GM18517 (cell line): ENCODE measurements at regions not wholly inside any gene's neighbourhood (a gene's known extent, or its start where the extent isn't known, plus 50 kb on each side); places are given as distances from the start of the nearest gene placed in this dataset.
"Not testable (repeated sequence)": the region's sequence is repeated elsewhere in the genome, so short reads cannot be mapped to it uniquely, and the experiment has no call there.

Experiments used
- ATAC-seq: cut with Tn5 transposase; IDR thresholded peaks from one replicate; pipeline ENCODE4 v1.9.1; 2021; ENCODE audit warnings: mild to moderate bottlenecking, moderate library complexity; ENCODE audit not compliant: unreplicated experiment

DNA sequence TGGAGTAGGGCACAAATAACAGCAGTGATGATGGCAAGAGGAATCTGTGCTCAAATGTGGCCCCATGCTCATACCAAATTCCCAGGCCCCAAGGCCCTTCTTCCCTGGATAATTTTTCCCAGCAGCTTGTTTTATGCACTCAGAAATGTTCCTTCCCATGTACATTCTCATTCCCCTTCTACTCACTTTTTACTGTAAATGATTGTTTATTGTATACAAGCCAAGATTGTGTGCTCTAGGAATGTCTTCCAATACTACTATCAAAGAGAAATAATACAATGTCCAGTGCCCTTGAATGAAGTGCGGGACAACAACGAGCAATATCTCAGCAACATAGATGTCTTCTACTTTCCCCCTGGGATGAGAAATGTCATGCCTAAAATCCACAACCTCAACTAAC, 201.6 kb downstream of the ICOS start:
- no peak for ATAC-seq

DNA sequence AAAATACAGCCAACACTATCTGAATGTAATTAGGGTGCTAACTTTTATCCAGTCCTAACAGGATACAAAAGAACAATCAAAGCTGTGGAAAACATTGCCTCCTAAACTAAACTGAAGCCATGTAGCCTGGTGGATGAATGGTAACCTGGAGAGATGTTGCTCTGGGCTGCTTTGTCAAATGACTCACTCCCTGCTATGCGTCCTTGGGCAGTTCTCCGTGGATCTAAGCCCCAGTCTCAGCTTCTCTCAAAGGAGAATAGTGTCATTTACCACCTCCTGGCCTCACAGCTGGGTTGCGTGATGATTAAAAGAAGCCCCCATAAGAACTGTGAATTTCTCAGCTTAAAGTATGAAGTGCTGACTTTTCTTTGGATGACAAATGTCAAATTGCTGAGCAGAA, 203.7 kb downstream of the ICOS start:
- ATAC-seq: no peak

DNA sequence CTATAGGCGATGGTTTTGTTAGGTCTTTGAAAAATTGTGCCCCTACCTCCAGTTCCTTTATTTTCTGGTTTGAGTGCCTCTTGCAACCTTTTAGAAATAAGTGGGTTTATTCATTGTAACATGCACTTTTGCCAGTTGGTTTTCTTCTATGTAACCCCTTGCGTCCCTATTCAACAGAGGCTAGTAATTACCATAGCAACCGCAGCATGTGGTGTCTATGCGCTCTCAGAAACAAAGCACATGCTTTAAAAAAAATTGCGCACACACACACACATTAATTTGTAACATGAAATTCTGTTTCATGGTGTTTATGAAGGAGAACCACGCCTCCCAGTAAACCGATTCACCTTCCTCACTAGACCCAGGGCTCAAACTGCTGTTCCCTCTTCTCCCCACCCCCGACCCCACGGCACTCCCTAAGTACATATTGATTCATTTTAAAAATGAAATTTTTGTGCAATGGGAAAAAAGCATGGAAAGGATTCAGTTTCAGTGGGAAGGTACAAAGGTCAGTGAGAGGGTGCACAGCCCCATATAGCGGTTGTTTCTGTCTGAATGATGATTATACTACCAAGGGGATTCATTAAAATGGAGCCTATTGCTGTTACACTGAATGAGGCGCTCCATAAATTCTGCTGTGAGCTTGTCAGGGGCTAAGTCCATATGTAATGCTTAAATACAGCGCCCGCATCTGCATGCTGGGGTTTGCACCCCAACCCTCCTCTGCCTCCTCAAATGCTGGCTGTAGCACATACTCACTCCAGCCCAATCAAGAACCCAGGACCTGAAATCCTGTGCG, 206.9 kb downstream of the ICOS start:
- no peak for ATAC-seq

DNA sequence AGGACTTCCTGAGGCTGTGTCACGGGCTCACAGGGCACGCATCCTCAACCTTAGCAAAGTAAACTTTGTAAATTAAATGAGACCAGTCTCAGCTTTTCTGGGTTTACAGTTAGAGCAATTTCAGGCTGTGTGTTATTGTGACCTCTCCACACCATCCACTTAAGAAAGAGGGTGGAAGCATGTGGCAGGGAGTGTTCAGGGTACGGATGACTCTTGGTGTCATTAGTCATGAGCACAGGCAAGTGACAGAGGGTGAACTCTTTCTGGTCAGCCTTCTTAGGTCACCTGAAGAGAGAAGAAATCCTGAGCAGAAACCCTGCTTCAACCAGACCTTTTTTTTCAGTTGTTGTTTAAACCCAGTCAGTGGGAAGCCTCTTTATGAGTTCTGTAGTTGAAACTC, 207.9 kb downstream of the ICOS start:
- no peak for ATAC-seq

DNA sequence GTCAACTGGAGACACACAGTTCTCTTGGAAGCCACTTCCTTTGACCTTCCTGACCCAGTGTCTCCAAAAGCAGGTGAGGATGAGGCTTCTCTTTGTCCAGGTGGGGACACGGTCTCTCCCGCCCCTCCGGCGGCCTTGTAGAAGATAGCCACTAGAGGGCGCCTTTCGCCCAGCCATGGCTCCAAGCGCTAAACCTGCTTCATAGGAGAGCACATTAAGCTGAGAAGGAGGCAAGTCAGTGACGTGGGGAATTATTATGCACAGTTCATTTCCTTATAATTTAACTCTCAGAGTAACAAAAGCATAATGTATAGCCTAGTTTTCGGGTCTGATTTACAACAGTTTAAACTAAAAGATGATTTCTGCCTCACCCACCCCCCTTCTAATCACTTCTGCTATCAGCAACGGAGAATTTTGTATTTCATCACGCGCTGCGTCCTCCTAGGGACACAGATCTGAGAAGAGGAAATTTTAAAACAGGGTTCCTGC, 208.7 kb downstream of the ICOS start:
- ATAC-seq: peak; percentile 81

DNA sequence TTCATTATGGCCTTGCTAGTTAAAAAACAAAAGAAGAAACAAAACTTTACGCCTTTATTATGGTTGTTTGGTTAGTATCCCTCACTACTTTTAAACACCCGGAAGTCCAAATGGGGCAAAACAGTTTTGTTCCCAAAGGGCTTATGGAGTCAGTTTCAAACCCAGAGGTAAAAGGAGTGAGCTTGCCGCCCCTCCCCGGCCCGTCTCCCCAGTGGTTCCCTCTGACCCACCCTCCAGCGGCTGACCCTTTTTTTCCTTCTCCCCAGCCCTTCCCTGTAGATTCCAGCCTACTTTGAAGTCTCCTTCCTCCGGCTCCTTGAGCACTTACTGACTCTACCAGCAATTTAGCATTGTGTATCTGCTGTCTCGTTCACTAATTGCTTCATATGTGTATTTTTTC, 209.2 kb downstream of the ICOS start:
- ATAC-seq: no peak

DNA sequence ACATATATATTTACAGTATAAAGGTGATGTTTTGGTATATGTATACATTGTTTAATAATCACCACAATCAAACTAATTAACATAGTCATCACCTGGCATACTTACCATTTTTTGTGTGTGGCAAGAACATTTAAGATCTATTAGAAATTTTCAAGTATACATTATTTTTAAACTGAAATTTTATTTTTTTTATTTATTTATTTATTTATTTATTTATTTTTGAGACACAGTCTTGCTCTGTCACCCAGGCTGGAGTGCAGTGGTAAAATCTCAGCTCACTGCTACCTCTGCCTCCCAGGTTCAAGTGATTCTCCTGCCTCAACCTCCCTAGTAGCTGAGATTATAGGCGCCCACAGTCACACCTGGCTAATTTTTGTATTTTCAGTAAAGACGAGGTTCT, 210.5 kb downstream of the ICOS start:
- not testable (repeated sequence) for ATAC-seq

DNA sequence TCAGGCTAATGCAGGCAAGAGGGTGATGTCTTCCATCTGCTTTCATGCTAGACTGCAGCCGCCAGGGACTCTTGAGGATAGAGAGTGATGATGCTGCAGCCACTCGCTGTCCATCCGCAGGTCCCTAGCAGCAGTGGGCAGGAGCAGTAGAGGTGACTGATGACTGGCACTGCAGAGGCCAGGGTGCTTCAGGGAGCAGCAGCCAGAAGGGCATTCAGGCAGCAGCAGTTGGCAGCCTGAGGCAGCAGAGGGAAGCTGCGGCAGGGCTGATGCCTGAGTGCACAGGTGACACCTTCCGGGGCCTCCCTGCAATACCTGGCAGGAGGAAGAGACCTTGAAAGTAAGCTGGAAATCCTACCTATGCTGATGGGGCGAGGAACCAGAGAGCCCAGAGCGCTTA, 214.2 kb downstream of the ICOS start:
- no peak for ATAC-seq

DNA sequence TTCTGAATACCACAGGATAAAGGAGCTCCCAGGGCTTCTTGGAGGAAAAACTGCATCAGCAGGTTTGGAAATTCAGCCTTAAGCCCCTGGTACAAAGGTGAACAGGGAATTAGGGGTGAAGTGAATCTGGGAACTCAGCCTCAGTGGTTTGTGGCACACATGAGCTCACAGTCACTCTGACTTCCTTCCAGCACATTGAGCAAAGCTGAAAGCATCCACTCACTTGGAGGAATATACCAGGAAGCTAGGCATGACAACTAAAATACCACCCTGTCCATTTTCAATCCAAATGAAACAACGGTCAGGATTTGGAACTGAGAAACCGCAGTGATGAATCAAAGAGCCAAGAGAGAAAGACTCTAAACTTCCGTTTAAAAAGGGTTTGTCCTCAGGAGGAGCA, 216.1 kb downstream of the ICOS start:
- no peak for ATAC-seq

DNA sequence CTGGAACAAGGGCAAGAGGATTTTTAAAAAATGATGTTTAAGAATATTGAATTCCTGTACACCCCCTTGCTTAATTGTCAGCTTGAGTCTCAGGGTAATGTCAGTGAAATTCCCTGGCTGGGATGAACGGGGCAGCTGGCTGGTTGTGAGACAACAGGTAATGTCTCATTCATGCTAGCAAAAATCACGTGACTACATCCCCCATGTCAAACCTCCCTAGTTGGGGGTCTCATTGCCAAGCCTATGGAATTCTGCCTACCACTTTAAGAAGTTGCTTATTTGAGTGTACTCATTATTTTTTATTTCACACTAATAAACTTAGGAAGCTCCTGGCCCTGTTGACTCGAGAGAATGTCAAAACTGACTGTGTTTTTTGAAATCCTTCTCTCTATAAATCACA, 218.3 kb downstream of the ICOS start:
- no peak for ATAC-seq

DNA sequence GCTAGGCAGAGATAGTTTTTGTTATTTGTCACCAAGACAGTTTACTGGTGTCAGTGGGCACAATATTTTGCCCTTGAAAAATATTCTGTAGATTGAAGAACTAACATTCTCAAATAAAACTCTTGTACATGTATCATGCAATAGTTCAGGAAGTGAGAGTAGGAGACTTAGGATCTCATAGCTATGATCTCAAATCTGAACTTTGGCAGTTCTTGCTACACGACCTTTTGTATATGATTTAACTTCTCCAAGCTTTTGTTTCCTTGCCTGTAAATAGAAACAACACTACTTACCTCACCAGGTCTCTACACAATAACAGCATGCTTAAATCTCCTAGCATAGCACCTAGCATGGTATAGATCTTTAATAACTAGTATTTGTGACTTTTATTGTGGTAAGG, 219.9 kb downstream of the ICOS start:
- no peak for ATAC-seq

DNA sequence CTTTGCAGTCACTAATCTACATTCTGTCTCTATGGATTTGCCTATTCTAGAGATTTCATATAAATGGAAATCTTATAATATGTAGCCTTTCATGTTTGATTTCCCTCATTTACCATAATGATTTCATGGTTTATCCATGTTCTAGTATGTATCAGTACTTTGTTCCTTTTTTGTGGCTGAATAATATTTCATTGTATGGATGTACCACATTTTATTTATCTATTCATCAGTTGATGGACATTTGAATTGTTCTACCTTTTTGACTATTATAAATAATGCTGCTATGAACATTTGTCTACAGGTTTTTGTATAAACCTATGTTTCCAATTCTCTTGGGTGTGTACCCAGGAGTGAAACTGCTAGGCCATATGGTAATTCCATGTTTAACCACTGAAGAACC, 221.1 kb downstream of the ICOS start:
- ATAC-seq: no peak

DNA sequence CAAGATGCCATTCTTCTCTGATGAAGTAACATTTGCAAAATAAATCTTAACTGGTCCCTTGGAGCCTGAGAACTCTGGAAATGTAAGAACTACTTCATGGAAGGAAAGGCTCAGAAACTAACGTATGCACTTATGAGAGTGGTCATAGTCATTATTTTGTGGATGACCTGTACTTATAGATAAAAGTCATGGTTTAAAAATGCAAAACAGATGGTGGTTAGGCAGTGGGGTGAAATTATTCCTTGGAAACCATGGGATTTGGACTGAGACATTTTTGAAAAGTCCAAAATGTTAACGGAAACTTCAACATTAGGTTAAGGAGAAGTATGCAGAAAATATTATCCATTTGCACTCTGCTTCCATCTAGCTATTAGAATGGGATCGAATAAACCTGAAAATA, 223.0 kb downstream of the ICOS start:
- ATAC-seq: no peak

DNA sequence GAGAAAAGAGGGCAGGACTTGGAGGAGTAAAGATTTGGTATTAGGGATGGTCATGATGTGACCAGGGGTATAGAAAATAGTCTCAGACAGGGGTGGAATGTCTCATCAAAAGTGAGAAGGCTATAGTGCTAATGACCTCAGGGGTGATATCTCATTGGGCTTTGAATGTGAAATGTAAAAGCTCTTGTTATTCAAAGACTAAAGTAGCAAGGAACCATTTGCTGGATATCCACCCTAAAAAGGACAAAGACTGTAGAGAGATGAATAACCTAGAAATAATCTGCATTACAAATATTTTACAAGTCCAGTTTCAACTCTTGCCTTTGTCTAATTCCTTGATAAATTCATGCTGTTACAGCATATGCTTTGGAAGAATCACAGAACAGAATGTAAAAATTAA, 224.4 kb downstream of the ICOS start:
- ATAC-seq: no peak

DNA sequence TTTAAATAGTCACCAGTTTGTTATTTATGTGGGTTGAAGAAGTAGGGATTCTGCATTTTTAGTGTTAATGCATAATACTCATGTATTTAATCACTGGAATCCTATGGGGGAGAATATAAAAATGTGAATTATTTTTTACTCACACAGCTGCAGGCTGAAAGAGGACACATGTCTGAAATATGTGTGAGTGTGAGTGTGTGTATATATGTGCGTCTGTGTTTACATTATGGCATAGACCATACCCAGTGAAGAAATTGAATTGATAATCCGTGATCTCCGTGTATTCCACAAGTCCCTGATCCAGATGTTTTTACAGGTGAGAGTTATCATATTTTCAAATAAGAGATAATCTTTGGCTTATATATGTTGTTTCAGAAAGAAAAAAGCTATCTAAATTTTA, 225.3 kb downstream of the ICOS start:
- ATAC-seq: no peak

DNA sequence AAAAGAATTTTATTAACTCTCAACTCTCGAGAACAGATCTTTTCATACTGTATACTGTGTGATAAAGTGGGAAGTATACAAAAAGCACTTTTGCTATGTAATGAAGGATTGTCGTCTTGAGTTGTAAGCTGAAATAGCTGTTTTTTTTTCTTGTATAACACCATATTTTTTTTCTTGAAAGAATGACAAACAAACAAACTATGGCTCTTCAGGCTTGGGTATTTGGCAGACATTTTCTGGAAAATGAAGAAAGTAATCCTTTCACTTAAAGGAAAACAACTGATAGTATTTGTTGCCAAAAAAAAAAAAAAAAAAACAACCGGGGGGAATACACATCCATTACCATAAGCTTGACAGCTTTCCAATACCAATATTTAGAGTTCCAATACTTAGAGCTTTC, 230.4 kb downstream of the ICOS start:
- ATAC-seq: no peak

DNA sequence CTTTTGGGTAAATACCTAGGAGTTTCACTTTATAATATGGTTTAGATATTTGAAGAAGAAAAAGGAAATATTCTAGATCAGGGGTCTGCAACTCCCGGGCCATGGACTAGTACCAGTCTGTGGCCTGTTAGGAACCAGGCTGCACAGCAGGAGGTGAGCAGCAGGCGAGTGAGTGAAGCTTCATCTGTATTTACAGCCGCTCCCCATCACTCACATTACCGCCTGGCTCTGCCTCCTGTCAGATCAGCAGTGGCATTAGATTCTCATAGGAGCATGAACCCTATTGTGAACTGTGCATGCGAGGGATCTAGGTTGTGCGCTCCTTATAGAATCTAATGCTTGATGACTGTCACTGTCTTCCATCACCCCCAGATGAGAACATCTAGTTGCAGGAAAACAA, 231.1 kb downstream of the ICOS start:
- ATAC-seq: not testable (repeated sequence)

DNA sequence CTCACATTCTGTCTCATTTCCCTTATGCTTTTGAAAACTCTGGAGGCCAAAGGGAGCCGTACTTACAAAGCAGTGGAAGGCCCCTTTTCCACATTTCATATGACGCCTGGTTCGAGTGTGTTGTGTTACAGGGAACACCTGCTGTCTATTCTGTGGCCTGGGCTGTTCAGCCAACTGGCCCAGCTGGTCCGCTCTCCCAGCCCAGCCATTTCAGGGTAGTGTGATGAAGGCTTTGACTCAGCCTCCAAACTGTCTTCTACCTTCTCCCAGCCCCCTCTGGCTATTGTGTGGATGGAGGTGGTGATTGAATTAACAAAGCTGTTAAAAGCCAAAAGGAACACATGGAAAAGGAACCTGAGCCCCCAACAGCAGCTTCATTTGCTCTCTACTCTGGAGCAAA, 233.8 kb downstream of the ICOS start:
- no peak for ATAC-seq

DNA sequence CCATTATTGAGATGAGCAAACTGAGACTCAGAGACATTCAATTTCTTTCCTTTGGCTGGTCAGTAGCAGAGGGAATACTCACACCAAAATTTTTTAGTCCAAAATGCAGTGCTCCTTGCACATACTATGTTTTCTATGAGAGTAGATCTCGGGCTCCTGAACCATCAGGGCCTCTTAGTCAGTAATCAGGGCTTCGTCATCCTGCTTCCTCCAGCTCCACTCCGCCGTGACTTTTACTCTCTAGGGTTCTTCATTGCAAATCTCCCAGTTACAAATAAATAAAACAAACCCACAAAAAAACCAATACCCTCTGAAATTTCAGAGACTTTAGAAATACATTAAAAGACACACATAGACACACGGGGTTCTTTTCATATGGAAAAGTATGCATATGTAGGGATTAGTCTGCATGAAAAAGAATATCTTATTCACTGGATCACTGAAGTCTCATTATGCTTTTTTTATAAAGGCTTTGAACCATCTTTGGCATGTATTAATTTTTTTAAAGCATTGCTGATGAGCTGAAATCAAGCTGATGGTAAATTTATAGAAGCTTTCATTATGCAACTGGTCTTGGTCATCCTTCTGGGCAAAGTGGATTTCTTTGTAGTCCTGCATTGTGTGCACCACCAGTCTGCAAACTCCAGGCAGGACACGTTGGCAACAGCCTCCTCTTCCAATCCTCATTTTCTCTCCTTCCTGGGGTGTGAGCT, 235.0 kb downstream of the ICOS start:
- ATAC-seq: no peak

DNA sequence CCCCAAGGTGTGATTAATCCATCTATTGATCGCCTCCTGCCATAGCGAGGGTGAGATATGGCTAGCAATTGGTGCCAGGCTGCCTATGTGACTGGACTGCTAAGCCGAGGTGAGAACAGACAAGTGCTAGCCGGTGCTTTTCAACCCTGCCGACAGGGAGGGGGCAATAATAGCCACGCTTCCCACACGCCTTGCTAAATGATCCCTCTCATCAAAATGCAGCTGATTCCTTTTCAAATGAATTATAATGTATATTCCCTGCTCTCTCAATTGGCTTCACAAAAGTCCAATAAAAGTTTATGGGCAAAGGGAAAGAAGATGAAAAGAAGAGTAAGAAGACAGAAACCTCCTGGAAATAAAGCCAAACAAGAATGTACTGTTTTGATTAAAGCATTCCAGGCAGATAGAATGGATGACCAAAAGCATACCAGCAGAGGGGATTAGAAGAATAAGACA, 235.6 kb downstream of the ICOS start:
- ATAC-seq: no peak

DNA sequence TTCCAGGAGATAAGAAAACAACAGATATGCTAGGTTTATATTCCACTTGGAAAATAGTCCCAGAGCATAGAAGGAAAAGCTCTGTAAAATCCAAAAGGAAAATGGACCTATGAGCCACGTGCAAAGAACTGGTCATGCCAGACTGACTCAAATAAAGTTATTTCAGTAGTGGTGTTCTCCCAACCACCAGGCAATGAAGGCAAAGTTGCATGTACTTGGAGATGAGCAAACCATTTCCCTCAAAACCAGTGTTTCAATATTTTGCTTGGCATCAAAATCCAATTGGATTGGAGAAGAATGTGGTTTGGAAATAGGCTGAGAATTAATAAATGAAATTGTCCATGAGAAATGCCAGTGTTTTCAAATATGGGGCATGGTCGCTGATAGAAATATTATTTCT, 237.5 kb downstream of the ICOS start:
- no peak for ATAC-seq

DNA sequence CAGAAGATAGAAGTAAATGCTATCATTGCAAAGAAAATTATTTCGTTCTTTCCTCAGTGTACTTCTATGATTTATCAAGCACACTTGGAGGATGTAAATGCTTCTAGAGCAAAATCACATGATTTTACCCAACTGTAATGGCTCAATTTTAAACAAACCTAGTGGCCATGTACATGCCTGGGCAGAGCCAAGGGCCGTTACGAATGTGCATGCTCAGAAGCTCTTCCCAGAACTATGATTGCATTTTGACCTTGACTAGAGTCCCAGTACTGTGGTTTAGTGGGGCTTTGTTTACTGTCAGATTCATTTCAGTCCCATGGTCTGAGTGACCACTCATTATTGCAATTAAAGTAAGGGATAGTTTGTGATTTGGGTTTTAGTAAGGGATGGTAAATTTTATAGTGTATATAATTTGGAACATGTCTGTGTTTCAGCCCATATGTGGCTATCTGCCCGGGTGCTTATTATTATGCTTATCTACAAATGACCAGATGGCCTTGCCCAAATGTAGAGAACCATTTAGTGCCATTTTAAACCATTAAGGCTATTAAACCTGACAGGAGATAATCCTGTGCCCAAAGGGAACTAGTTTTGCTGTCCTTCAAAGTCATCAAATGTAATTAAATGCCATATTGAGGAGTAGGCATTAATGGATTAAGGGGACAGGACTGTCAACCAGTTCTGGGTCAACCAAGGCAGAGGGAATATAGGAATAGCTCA, 239.1 kb downstream of the ICOS start:
- no peak for ATAC-seq
